ENCODE measurements at regions not wholly inside any gene's neighbourhood (a gene's known extent, or its start where the extent isn't known, plus 50 kb on each side); places are given as distances from the start of the nearest gene placed in this dataset.
"Not testable (repeated sequence)": the region's sequence is repeated elsewhere in the genome, so short reads cannot be mapped to it uniquely, and the experiment has no call there.

DNA sequence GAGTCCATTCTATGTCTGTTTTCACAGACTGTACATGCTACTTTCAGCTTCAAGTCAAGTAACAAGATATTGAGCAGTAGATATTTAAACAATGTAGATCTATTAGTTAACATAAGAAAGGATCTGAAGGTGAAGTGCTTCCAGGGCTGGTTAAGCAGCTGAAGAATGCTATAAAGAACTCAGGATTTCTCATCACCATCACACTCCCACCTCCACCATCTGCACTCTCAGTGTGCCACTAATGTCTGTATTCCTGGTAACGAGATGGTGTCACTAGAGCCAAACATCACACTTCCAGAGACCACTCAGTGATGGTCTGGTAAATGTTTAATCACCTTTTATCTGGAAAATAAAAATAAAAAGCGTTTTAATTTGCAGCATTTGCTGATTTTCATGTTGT lies 224.0 kb upstream of the FERD3L start:
- no peak for DNase-seq

GRCh38 chr7:19368491-19368925 lies 223.3 kb upstream of the FERD3L start:
- DNase-seq, result no peak

DNA sequence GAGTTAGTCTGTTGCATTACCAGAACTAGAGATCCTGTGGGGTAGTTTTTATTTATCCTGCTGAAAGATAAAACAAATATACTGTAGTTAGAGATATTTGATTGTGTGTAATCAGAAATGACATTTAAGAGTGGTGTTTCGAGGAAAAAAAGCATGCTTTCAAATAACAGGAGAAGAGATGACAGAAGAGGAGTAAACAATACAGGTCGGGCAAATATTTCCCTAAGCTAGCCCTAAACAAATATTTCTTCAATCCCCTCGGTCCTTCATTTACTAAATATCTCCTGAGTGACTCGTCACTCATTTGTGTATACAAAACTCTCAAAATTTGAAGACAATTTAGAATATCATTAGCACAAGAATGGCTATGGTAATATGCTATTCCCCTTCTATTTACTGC lies 219.7 kb upstream of the FERD3L start:
- no peak for DNase-seq

DNA sequence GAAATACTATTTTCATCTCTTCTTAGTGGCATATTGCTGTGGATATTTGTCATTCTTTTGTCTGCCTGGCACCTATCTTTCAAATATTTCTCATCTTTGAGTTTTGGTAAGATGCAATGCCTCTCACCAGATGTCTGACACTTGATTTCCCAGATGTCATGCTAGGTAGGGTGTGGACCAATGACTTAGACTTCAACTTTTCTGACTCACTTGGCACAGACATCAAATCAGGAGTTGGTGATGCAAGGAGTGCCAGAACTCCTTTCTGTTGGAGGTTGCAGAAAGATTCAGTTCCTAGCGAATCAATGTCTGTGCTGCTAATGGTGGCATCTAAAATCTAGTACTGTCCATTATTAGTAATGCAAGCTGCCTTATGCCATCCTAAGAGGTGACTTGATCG lies 216.9 kb upstream of the FERD3L start:
- no peak for DNase-seq

GRCh38 chr7:19353180-19353579 lies 208.0 kb upstream of the FERD3L start:
- DNase-seq, result no peak

DNA sequence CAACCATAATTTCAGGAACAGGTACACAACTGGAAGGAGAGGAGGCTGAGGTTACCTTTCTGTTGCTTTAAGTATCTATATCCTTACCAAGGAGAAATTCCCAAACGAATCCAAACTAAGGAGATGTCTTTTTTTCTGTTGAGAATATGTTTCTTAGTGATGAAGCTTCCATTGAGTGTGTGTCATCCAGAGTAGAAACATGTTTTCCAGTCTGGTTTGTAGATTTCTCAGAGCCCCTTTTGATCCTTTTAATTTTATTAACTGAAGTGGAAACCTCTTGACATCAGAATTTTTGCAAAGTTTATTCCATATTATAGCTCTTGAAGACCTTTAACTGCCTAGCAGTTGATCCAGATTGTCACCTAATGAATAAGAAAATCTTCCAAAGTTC lies 207.1 kb upstream of the FERD3L start:
- no peak for DNase-seq

DNA sequence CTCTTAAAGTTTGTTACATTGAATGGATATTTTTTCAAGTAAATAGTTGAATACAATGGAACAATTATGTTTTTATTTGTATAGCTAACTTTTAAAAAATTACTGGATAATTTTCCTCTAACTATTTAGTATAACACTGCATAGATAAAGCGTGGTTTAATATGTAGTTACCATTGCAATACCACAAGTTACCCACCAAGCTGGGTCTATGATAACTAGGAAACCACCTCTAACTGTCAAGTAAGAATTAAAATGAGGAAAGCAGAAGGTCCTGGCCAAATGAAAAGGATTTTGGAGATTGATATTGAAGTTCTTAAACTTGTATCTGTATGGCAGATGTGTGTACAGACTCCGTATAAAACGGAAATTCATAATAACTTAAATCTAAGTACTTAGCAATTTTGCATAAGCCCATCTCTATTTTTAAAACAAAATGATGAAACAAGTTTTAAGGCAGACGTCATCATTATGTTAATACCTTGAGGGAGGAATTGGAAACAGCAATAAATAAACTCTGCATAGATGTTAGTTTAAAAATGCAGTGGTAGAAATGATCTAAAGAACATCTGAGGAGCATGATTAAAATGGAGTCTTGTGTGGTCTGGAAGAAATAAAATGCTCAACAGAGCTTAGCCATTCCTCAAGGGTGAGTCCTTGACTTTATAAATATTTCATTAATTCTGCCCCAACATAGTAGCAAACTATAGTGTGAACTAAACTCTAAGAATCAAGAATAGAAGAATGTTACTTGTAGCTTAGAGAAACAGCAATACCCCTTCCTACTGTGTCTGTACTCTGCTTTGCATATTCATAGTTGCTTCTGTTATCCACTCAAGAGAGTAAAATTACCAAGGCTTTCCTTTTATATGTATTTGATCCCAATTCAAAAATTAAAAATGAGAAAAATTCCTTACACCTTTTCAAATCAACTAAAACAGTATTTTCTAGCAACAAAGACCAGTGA lies 206.4 kb upstream of the FERD3L start:
- DNase-seq, result no peak

DNA sequence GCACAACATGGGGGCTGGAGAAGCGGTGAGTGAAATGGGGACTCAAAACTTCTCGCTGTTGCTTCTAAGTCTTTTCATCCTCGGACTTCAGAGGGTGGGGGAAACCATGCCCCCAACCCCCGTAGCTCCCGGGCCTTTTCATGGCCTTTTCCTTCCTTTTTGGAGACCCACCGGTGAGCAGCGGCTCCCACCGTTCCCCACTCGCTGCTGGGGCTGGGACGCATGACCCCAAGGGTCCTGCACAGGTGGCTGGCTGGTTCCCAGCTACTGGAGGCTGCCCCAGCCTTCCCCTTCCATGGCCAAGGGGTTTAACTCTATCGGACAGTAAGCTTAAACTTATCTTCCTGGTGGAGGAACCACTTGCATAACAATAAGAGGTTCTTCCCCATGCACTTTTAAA lies 194.3 kb upstream of the FERD3L start:
- DNase-seq, result no peak

DNA sequence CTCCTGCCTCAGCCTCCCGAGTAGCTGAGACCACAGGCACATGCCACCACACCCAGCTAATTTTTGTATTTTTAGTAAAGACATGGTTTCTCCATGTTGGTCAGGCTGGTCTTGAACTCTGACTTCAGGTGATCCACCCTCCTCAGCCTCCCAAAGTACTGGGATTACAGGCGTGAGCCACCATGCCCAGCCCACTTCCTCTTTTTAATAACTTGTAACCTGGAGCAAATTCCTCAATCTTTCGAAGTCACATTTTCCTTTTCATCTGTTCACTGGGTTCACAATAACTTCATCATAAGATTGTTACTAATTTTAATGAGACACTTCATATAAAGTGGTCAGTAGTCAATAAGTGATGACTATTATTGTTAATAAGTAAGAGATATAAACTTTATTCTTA lies 193.3 kb upstream of the FERD3L start:
- not testable (repeated sequence) for DNase-seq

DNA sequence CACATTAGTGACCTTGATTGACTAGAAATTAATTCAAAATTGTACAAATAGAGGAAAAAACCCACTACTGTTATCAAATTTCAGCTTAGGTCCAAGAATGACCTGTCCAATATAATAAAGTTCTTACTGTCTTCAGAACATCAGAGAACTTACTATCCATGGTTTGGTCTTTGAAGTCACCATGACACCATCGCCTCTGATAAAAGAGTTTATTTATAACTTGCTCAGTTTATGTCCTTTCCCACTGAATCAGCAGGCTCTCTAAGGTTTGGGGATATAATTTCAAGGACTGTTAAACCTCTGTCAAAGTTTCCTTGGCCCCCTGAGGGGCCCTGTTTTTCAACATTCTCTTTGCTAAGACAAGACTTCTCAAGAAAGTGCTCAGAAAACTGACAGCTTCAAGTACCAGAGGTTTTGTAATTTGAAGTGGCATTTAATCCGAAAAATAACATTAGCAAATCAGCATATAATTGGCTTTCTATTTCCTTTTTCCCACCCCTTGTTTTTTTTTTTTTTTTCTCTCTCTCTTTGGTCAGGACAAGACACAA lies 191.7 kb upstream of the FERD3L start:
- no peak for DNase-seq

DNA sequence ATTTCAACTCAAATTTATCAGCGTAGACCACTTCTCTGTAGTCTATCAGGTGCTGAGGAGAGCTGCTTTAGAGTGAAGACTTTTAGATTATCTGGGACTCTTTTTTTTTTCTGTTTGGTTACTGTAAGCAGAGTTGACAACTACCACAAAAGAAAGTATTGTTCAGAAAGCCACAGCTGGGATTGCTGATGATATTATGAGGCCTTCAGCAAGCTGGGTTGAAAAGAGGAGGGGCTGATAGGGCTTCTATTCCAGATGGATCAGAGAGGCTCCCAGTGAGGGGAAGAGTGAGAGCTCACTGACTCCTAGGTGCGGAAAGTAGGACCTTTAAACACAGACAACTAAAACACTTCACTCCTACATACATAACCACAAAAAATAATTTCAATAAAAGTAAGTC lies 188.5 kb upstream of the FERD3L start:
- DNase-seq, result no peak

DNA sequence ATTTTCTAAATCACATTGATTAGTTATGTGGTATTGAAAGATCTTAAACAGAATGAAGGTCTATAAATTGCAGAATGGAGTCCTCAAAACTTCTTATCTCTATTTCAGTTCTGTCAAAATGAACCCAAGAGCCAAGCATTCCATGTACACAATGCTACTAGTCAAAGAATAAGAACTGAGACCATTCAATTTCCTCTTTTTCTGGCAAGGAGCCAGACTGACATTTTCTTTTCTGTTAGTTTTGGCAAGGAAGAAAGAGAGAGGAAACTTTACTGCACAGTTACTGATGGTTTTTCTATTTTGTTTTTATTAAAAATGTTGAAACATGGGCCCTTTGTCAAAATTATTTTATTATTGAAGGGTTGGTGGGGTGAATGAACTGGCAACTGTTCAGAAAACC lies 181.8 kb upstream of the FERD3L start:
- DNase-seq, result no peak

DNA sequence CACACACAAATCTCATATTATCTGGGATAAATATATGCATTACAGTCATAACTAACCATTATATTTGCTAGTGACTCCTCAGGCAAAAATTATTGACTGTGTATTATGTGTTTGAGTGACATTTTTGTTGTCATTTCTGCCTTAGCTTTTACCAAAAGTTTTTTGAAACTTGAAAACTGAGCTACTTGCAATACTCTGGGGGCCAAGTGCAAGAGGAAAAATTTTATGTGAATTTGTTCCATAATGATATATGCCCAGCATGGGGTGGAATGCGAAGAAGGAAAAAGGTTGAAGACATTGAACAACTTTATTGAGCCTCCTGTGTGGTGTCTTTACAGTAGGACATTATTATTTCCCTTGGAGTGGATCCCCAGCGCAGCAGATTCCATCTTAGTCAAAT lies 176.8 kb upstream of the FERD3L start:
- DNase-seq, result no peak

- no peak for DNase-seq
Observed at GRCh38 chr7:19318287-19318686, 173.1 kb upstream of the FERD3L start.

GRCh38 chr7:19317461-19317860 lies 172.2 kb upstream of the FERD3L start:
- no peak for DNase-seq

DNA sequence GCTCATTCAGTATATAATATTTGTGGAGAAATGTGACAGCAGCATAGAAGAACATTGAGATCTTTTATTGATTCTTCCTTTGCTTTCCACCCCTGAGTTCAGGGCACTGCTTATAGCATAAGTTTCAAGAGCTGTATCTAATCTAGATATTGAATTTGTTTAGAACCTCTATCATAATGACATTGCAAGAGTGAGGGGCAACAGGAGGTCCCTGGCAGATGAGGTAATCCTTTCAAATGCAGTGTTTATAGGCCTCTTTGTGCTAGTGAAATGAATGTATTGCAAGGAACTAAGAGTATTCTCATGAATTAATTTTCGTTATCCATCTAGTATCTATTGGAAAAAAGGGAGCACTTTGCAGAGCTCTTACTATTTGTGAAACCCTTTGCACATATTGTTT lies 167.2 kb upstream of the FERD3L start:
- DNase-seq, result no peak

DNA sequence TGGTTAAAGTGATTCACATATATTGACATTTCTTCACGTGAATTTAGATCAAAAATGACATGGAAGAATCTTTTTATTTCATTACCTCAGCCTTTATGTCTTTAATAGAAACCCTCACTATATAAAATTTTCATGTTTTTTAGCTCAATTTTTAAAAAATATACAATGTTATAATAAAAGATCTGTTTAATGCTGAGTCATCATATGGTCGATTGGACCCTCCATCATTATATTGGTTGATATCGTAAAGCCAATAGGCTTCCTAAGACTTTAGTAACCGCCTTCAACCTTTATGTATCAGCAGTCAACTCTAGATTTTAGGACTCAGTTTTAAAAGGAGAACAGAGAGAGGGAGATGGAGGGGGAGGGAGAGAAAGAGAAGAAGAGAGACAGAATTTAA lies 162.3 kb upstream of the FERD3L start:
- DNase-seq, result no peak

DNA sequence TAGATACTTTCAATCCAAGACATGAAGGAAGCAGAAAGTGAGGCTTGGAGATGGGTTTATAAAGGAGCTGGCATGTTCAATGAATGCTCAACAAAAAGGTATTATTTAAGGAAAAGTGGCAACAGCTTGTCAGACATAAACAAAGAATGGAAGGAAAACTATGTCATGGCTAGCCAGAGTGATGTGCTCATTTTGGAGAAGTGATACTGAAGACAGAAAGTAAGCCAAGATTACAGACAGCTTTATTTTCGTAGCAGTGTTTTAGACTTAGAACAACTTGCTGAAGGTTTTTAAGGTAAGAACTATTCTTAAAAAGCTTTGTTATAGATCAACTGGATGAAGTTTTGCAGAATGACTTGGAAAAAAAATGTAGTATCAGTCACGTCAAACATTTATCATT lies 160.5 kb upstream of the FERD3L start:
- DNase-seq, result no peak

- DNase-seq, result no peak
Observed at GRCh38 chr7:19304086-19304485, 158.9 kb upstream of the FERD3L start.

- no peak for DNase-seq
Observed at GRCh38 chr7:19302731-19303130, 157.5 kb upstream of the FERD3L start.

DNA sequence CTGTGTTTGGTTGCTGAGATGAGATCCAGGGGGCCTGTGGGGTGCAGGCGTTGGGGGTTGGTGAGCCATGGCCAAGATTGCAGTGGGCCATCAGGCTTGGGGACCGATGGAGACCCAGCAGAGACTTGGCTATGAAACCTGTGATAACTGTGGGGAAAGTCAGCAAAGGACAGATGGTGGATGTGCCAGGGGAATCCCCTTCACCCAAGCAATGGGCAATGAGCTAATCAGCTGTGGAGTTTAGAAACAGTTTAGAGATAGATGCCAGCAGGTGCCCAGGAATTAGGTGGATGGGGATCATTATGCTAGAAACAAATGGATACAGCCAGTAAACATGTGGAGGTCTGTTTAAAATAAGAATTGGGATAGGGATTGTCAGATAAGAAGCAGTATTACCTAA lies 151.4 kb upstream of the FERD3L start:
- no peak for DNase-seq

DNA sequence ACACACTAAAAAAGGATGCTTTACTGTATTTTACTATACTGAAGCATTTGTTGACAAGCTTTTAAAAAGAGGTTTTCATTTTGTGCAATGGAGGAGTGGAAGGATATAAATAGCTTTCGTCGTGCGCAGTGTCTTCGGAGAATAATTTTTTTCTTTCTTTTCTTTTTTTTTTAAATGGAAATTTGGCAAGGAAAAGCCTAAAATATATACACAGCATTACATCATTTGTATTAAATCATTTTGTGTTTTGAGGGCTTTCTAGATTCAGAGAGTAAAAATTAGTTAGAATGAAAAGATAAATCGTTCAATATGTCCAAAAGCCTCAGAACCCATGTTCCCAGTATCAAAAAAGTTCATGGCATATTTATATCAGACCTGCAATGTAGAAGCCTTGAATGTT lies 150.2 kb upstream of the FERD3L start:
- DNase-seq, result no peak

GRCh38 chr7:19294619-19295018 lies 149.4 kb upstream of the FERD3L start:
- DNase-seq, result no peak

DNA sequence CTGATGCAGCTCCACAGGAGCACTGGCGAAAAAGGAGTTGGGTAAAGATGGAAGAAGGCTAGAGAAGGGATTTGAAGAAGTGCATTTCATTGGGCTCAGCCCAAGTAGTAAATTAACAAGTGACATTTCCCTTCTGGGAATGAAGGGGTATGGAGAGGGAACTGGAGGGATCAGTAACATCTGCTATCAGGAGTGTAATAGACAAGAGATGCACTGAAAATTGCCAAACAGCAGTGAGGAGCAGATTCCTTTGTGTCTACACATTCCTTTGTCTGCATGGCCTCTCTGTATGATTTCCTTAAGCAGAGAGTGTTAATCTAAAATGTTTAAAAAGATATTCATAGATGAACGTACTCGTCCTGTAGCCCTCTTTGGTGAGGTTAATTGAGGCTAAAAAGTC lies 148.2 kb upstream of the FERD3L start:
- no peak for DNase-seq

- no peak for DNase-seq
Observed at GRCh38 chr7:19290968-19291367, 145.7 kb upstream of the FERD3L start.

Measured in NCI-H345 (cell line).